Muscle layer of duodenum (tissue), 2 donors: ENCODE measurements at regions not wholly inside any gene's neighbourhood (a gene's known extent, or its start where the extent isn't known, plus 50 kb on each side); places are given as distances from the start of the nearest gene placed in this dataset.

Source experiments
- H3K27ac ChIP-seq: one replicate; pipeline ENCODE4 v1.7.0; 2013; ENCODE audit warnings: mild to moderate bottlenecking, low read length
- H3K27me3 ChIP-seq: one replicate; pipeline ENCODE4 v1.7.0; 2013; ENCODE audit warnings: low read depth, mild to moderate bottlenecking, control low read depth, low read length
- H3K36me3 ChIP-seq, 2 donors: one replicate each; pipeline ENCODE4 v1.7.0; 2013; ENCODE audit warnings: low read length in 2 of 2, control low read depth in 1 of 2, mild to moderate bottlenecking in 1 of 2; ENCODE audit not compliant: insufficient read depth in 2 of 2, control insufficient read depth in 1 of 2
- H3K4me1 ChIP-seq, 2 donors: one replicate each; pipeline ENCODE4 v1.7.0; 2013; ENCODE audit warnings: low read length in 2 of 2, mild to moderate bottlenecking in 2 of 2, control low read depth in 1 of 2, moderate library complexity in 1 of 2; ENCODE audit not compliant: insufficient read depth in 2 of 2, control insufficient read depth in 1 of 2
- H3K4me3 ChIP-seq, 2 donors: one replicate each; pipeline ENCODE4 v1.7.0; 2013; ENCODE audit warnings: low read length in 2 of 2, low read depth in 1 of 2, mild to moderate bottlenecking in 1 of 2
- H3K9me3 ChIP-seq, 2 donors: one replicate each; pipeline ENCODE4 v1.7.0; 2013; ENCODE audit warnings: low read length in 2 of 2, control low read depth in 1 of 2, mild to moderate bottlenecking in 1 of 2; ENCODE audit not compliant: control insufficient read depth in 1 of 2
- donor health status: healthy.

- no peak overlapping the region for H3K27ac ChIP-seq
- H3K36me3 ChIP-seq, result no peaks in the 10 kb centered on the region
- H3K4me1 ChIP-seq, result peaks cover 7 to 10% of the 10 kb centered on the region in 2 donors
- H3K27me3 ChIP-seq, result no peaks in the 10 kb centered on the region
- H3K4me3 ChIP-seq, result no peak overlapping the region
- H3K9me3 ChIP-seq, result no peaks in the 10 kb centered on the region
Observed at GRCh38 chr2:100192825-100193224, 50.4 kb upstream of the AFF3 start.

- Histone ChIP-seq H3K27me3 (no peaks in the 10 kb centered on the region), H3K27ac (no peak overlapping the region), H3K4me3 (no peak overlapping the region), H3K36me3 (no peaks in the 10 kb centered on the region), H3K4me1 (peaks cover 2 to 5% of the 10 kb centered on the region in 2 donors), H3K9me3 (no peaks in the 10 kb centered on the region)
Observed at GRCh38 chr2:100192300-100192699, 49.9 kb upstream of the AFF3 start.
